Activated naive CD8-positive, alpha-beta T cell treated with anti-CD3 and anti-CD28 coated beads for 36 hours (primary cell): ENCODE measurements at regions not wholly inside any gene's neighbourhood (a gene's known extent, or its start where the extent isn't known, plus 50 kb on each side); places are given as distances from the start of the nearest gene placed in this dataset.
"Not testable (repeated sequence)": the region's sequence is repeated elsewhere in the genome, so short reads cannot be mapped to it uniquely, and the experiment has no call there.

Source experiments
- DNase-seq: peaks from one replicate; pipeline ENCODE4 v3.0.0; 2021
- H3K27ac Mint-ChIP-seq: one replicate; pipeline ENCODE4 v1.8.0; 2022; ENCODE audit warnings: mild to moderate bottlenecking, moderate library complexity, mixed read lengths
- H3K27me3 Mint-ChIP-seq: one replicate; pipeline ENCODE4 v1.8.0; 2022; ENCODE audit warnings: mild to moderate bottlenecking, mixed read lengths
- H3K36me3 Mint-ChIP-seq: one replicate; pipeline ENCODE4 v1.8.0; 2021; ENCODE audit warnings: mild to moderate bottlenecking, mixed read lengths
- H3K4me1 Mint-ChIP-seq: one replicate; pipeline ENCODE4 v1.8.0; 2021; ENCODE audit warnings: mixed read lengths
- H3K4me3 Mint-ChIP-seq: one replicate; pipeline ENCODE4 v1.8.0; 2022; ENCODE audit warnings: mild to moderate bottlenecking, moderate library complexity, mixed read lengths
- H3K9me3 Mint-ChIP-seq: one replicate; pipeline ENCODE4 v1.8.0; 2022; ENCODE audit warnings: mixed read lengths

- no peak overlapping the region for H3K27ac Mint-ChIP-seq
- H3K27me3 Mint-ChIP-seq, result peaks cover 3% of the 10 kb centered on the region
- H3K4me3 Mint-ChIP-seq, result no peak overlapping the region
- H3K9me3 Mint-ChIP-seq, result no peaks in the 10 kb centered on the region
- no peaks in the 10 kb centered on the region for H3K36me3 Mint-ChIP-seq
- no peaks in the 10 kb centered on the region for H3K4me1 Mint-ChIP-seq
- no peak for DNase-seq
These were observed 195.8 kb downstream of the KCNJ2 start for GRCh38 chr17:70365091-70365583.

GRCh38 chr17:70366386-70366785 is 197.1 kb downstream of the KCNJ2 start:
- no peak overlapping the region for H3K4me3 Mint-ChIP-seq
- H3K27ac Mint-ChIP-seq, result no peak overlapping the region
- DNase-seq, result no peak
- peaks cover 10% of the 10 kb centered on the region for H3K27me3 Mint-ChIP-seq
- H3K36me3 Mint-ChIP-seq, result no peaks in the 10 kb centered on the region
- no peaks in the 10 kb centered on the region for H3K4me1 Mint-ChIP-seq
- no peaks in the 10 kb centered on the region for H3K9me3 Mint-ChIP-seq

GRCh38 chr17:70368011-70368410 is 198.7 kb downstream of the KCNJ2 start:
- no peak overlapping the region for H3K27ac Mint-ChIP-seq

GRCh38 chr17:70369391-70369790 is 200.1 kb downstream of the KCNJ2 start:
- no peaks in the 10 kb centered on the region for H3K9me3 Mint-ChIP-seq
- H3K27me3 Mint-ChIP-seq, result peaks cover 14% of the 10 kb centered on the region
- H3K4me1 Mint-ChIP-seq, result no peaks in the 10 kb centered on the region
- no peak for DNase-seq
- H3K27ac Mint-ChIP-seq, result no peak overlapping the region
- H3K4me3 Mint-ChIP-seq, result no peak overlapping the region
- H3K36me3 Mint-ChIP-seq, result no peaks in the 10 kb centered on the region

More at GRCh38 chr17:70368011-70368410, 198.7 kb downstream of the KCNJ2 start:
- no peaks in the 10 kb centered on the region for H3K36me3 Mint-ChIP-seq
- H3K4me3 Mint-ChIP-seq, result no peak overlapping the region
- H3K4me1 Mint-ChIP-seq, result no peaks in the 10 kb centered on the region
- no peaks in the 10 kb centered on the region for H3K9me3 Mint-ChIP-seq
- H3K27me3 Mint-ChIP-seq, result peaks cover 14% of the 10 kb centered on the region
- no peak for DNase-seq

- H3K36me3 Mint-ChIP-seq, result no peaks in the 10 kb centered on the region
- no peak overlapping the region for H3K27ac Mint-ChIP-seq
- no peaks in the 10 kb centered on the region for H3K4me1 Mint-ChIP-seq
- H3K4me3 Mint-ChIP-seq, result no peak overlapping the region
- peaks cover 19% of the 10 kb centered on the region for H3K27me3 Mint-ChIP-seq
- no peaks in the 10 kb centered on the region for H3K9me3 Mint-ChIP-seq
- DNase-seq, result no peak
These were observed 201.5 kb downstream of the KCNJ2 start for GRCh38 chr17:70370816-70371215.

GRCh38 chr17:70373369-70373768 is 204.0 kb downstream of the KCNJ2 start:
- no peaks in the 10 kb centered on the region for H3K9me3 Mint-ChIP-seq
- H3K4me1 Mint-ChIP-seq, result no peaks in the 10 kb centered on the region

GRCh38 chr17:70374496-70374895 is 205.2 kb downstream of the KCNJ2 start:
- no peaks in the 10 kb centered on the region for H3K36me3 Mint-ChIP-seq
- no peaks in the 10 kb centered on the region for H3K4me1 Mint-ChIP-seq
- no peaks in the 10 kb centered on the region for H3K9me3 Mint-ChIP-seq
- no peak overlapping the region for H3K4me3 Mint-ChIP-seq
- peaks cover 15% of the 10 kb centered on the region for H3K27me3 Mint-ChIP-seq
- H3K27ac Mint-ChIP-seq, result no peak overlapping the region
- no peak for DNase-seq

More at GRCh38 chr17:70373369-70373768, 204.0 kb downstream of the KCNJ2 start:
- Mint-ChIP-seq H3K27ac (no peak overlapping the region), H3K27me3 (peaks cover 15% of the 10 kb centered on the region), H3K36me3 (no peaks in the 10 kb centered on the region), H3K4me3 (no peak overlapping the region)
- DNase-seq, result no peak

GRCh38 chr17:70375406-70375805 is 206.1 kb downstream of the KCNJ2 start:
- Mint-ChIP-seq H3K4me3 (no peak overlapping the region), H3K36me3 (no peaks in the 10 kb centered on the region), H3K9me3 (no peaks in the 10 kb centered on the region), H3K27ac (no peak overlapping the region), H3K4me1 (no peaks in the 10 kb centered on the region), H3K27me3 (peaks cover 14% of the 10 kb centered on the region)
- DNase-seq, result no peak

GRCh38 chr17:70375813-70376770 is 206.8 kb downstream of the KCNJ2 start:
- Mint-ChIP-seq H3K27me3 (peaks cover 9% of the 10 kb centered on the region), H3K27ac (no peak overlapping the region), H3K9me3 (no peaks in the 10 kb centered on the region), H3K4me1 (no peaks in the 10 kb centered on the region), H3K36me3 (no peaks in the 10 kb centered on the region), H3K4me3 (no peak overlapping the region)
- no peak for DNase-seq

GRCh38 chr17:70377654-70378053 is 208.3 kb downstream of the KCNJ2 start:
- no peak for DNase-seq
- Mint-ChIP-seq H3K27ac (no peak overlapping the region), H3K27me3 (peaks cover 10% of the 10 kb centered on the region), H3K4me1 (no peaks in the 10 kb centered on the region), H3K4me3 (no peak overlapping the region), H3K9me3 (no peaks in the 10 kb centered on the region), H3K36me3 (no peaks in the 10 kb centered on the region)

GRCh38 chr17:70378076-70378475 is 208.7 kb downstream of the KCNJ2 start:
- Mint-ChIP-seq H3K36me3 (no peaks in the 10 kb centered on the region), H3K9me3 (no peaks in the 10 kb centered on the region), H3K27me3 (peaks cover 9% of the 10 kb centered on the region), H3K4me3 (no peak overlapping the region), H3K27ac (no peak overlapping the region), H3K4me1 (no peaks in the 10 kb centered on the region)
- no peak for DNase-seq

- Mint-ChIP-seq H3K4me3 (no peak overlapping the region), H3K9me3 (no peaks in the 10 kb centered on the region), H3K27ac (no peak overlapping the region), H3K36me3 (no peaks in the 10 kb centered on the region), H3K27me3 (peaks cover 9% of the 10 kb centered on the region), H3K4me1 (no peaks in the 10 kb centered on the region)
- no peak for DNase-seq
These were observed 210.6 kb downstream of the KCNJ2 start for GRCh38 chr17:70379945-70380344.

GRCh38 chr17:70381916-70382315 is 212.6 kb downstream of the KCNJ2 start:
- H3K9me3 Mint-ChIP-seq, H3K36me3 Mint-ChIP-seq, H3K27me3 Mint-ChIP-seq, DNase-seq, H3K4me3 Mint-ChIP-seq, H3K4me1 Mint-ChIP-seq, H3K27ac Mint-ChIP-seq: not testable (repeated sequence)

GRCh38 chr17:70388326-70388725 is 219.0 kb downstream of the KCNJ2 start:
- Mint-ChIP-seq H3K4me3 (no peak overlapping the region), H3K4me1 (no peaks in the 10 kb centered on the region), H3K36me3 (no peaks in the 10 kb centered on the region), H3K27ac (no peak overlapping the region), H3K27me3 (no peaks in the 10 kb centered on the region), H3K9me3 (no peaks in the 10 kb centered on the region)
- DNase-seq, result no peak

- not testable (repeated sequence) for H3K4me3 Mint-ChIP-seq, H3K27ac Mint-ChIP-seq, DNase-seq
These were observed 220.0 kb downstream of the KCNJ2 start for GRCh38 chr17:70389232-70389757.

GRCh38 chr17:70390049-70390448 is 220.7 kb downstream of the KCNJ2 start:
- H3K27ac Mint-ChIP-seq, result no peak overlapping the region
- DNase-seq, result no peak
- H3K9me3 Mint-ChIP-seq, result no peaks in the 10 kb centered on the region
- no peaks in the 10 kb centered on the region for H3K4me1 Mint-ChIP-seq
- no peaks in the 10 kb centered on the region for H3K36me3 Mint-ChIP-seq
- H3K4me3 Mint-ChIP-seq, result no peak overlapping the region
- no peaks in the 10 kb centered on the region for H3K27me3 Mint-ChIP-seq

More at GRCh38 chr17:70389232-70389757, 220.0 kb downstream of the KCNJ2 start:
- H3K36me3 Mint-ChIP-seq, H3K9me3 Mint-ChIP-seq, H3K4me1 Mint-ChIP-seq, H3K27me3 Mint-ChIP-seq: not testable (repeated sequence)
